ENCODE measurements at regions not wholly inside any gene's neighbourhood (a gene's known extent, or its start where the extent isn't known, plus 50 kb on each side); places are given as distances from the start of the nearest gene placed in this dataset.

- TF ChIP-seq CTCF (IDR thresholded peaks at IDR 0.05; ENCODE audit: low read depth, low read length, missing input control) (no peak), NR2F2 (IDR thresholded peaks at IDR 0.05) (no peak), HNF4A (conservative IDR thresholded peaks at IDR 0.05) (no peak), ATF3 (IDR thresholded peaks at IDR 0.05) (no peak), YY1 (IDR thresholded peaks at IDR 0.05) (no peak)
These were observed 173.2 kb upstream of the CREB1 start (continued) for GRCh38 chr2:207356567-207356966.

GRCh38 chr2:207357216-207357615, 172.5 kb upstream of the CREB1 start:
- H3K4me1 ChIP-seq (ENCODE audit: control insufficient read depth in 4 of 4, insufficient read depth in 4 of 4, low read length in 3 of 4): no peaks in the 10 kb centered on the region
- no peak for DNase-seq (ENCODE audit: low spot score)
- H3K4me3 ChIP-seq (ENCODE audit: low read depth in 1 of 3, low read length in 3 of 3): no peak overlapping the region
- no peak overlapping the region for H3K27ac ChIP-seq (ENCODE audit: low read depth in 1 of 2, low read length in 2 of 2)
- no peak overlapping the region for H3K9ac ChIP-seq (ENCODE audit: low read depth in 1 of 2, low read length in 2 of 2)
- WGBS: 83% methylated on average over 2 of the region's 2 CpGs
- H3K27me3 ChIP-seq (ENCODE audit: control insufficient read depth in 4 of 4, insufficient read depth in 4 of 4, low read length in 3 of 4): no peaks in the 10 kb centered on the region
- no peaks in the 10 kb centered on the region for H3K36me3 ChIP-seq (ENCODE audit: control insufficient read depth in 4 of 4, insufficient read depth in 3 of 4, low read depth in 1 of 4, low read length in 3 of 4)
- peaks cover 0 to 2% (median 0%) of the 10 kb centered on the region in 4 donors for H3K9me3 ChIP-seq (ENCODE audit: control insufficient read depth in 4 of 4, low read length in 3 of 4)
- TF ChIP-seq REST (IDR thresholded peaks at IDR 0.05): no peak
- no peak for TF ChIP-seq FOXA1 (IDR thresholded peaks at IDR 0.05)
- TF ChIP-seq ATF3 (IDR thresholded peaks at IDR 0.05): no peak

GRCh38 chr2:207362716-207363115, 167.0 kb upstream of the CREB1 start:
- no peak overlapping the region for H3K27ac ChIP-seq (ENCODE audit: low read depth in 1 of 2, low read length in 2 of 2)
- TF ChIP-seq RAD21 (IDR thresholded peaks at IDR 0.05) (no peak), FOXA1 (IDR thresholded peaks at IDR 0.05) (no peak), HNF4A (conservative IDR thresholded peaks at IDR 0.05) (no peak), MAX (IDR thresholded peaks at IDR 0.05) (no peak), EGR1 (IDR thresholded peaks at IDR 0.05; ENCODE audit: low read depth in 2 of 2) (no peak), SP1 (IDR thresholded peaks at IDR 0.05) (no peak), RXRA (IDR thresholded peaks at IDR 0.05) (no peak), JUND (IDR thresholded peaks at IDR 0.05) (no peak), TAF1 (conservative IDR thresholded peaks at IDR 0.05) (no peak), GABPA (IDR thresholded peaks at IDR 0.05 in 1 of 2, conservative IDR thresholded peaks at IDR 0.05 in 1 of 2) (no peak), YY1 (IDR thresholded peaks at IDR 0.05) (no peak), FOXA2 (IDR thresholded peaks at IDR 0.05) (no peak), REST (IDR thresholded peaks at IDR 0.05) (no peak), CTCF (IDR thresholded peaks at IDR 0.05; ENCODE audit: low read depth, low read length, missing input control) (no peak)
- no peaks in the 10 kb centered on the region for H3K4me1 ChIP-seq (ENCODE audit: control insufficient read depth in 4 of 4, insufficient read depth in 4 of 4, low read length in 3 of 4)
- no peak overlapping the region for H3K9ac ChIP-seq (ENCODE audit: low read depth in 1 of 2, low read length in 2 of 2)
- no peak for DNase-seq (ENCODE audit: low spot score)
- no peak overlapping the region for H3K4me3 ChIP-seq (ENCODE audit: low read depth in 1 of 3, low read length in 3 of 3)
- WGBS: 70% methylated on average over 2 of the region's 2 CpGs
- no peaks in the 10 kb centered on the region for H3K27me3 ChIP-seq (ENCODE audit: control insufficient read depth in 4 of 4, insufficient read depth in 4 of 4, low read length in 3 of 4)
- H3K36me3 ChIP-seq (ENCODE audit: control insufficient read depth in 4 of 4, insufficient read depth in 3 of 4, low read depth in 1 of 4, low read length in 3 of 4): no peaks in the 10 kb centered on the region
- H3K9me3 ChIP-seq (ENCODE audit: control insufficient read depth in 4 of 4, low read length in 3 of 4): peaks cover 0 to 2% (median 0%) of the 10 kb centered on the region in 4 donors

Measured in liver (tissue), 8 donors.